Sigmoid colon (tissue), 4 donors: ENCODE measurements at regions not wholly inside any gene's neighbourhood (a gene's known extent, or its start where the extent isn't known, plus 50 kb on each side); places are given as distances from the start of the nearest gene placed in this dataset.

Experiments used
- POLR2A ChIP-seq, 2 donors: fragments of 450-650 bp; IDR thresholded peaks; one replicate each; pipeline ENCODE4 v1.6.1; 2016; ENCODE audit warnings: antibody characterized with exemption in 2 of 2, mild to moderate bottlenecking in 2 of 2, moderate library complexity in 2 of 2
- POLR2AphosphoS5 ChIP-seq, 4 donors: sonication (generic); formaldehyde crosslinking; IDR thresholded peaks; one replicate each; pipeline ENCODE4 v1.6.1; 2017; ENCODE audit warnings: antibody characterized with exemption in 4 of 4
- TF ChIP-seq, protein P1 (sequence below), 4 experiments: fragments of 450-650 bp in 3 of 4; fragments of 200-600 bp in 1 of 4; IDR thresholded peaks; one replicate each; pipeline ENCODE4 v1.5.1; 2016 to 2019; ENCODE audit warnings: antibody characterized with exemption in 4 of 4, mild to moderate bottlenecking in 3 of 4, moderate library complexity in 2 of 4

DNA sequence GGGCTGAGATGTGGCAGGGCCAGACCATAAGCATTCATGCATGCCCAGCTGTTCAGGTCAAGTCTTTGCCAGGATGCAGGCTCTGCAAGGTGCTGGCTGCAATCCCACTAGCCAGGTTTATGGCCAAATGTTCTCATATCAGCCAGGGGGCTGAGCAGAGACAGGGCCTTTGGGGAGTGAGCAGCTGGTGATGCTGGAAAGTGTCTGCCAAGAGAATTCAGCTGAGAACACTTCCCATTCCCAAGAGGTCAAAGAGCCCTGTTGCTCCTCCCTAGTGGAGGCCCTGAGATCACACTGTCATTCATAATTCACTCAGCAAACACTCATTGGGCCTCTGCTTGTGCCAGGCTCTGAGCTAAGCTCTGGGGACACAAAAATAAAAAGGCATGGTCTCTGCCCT, 150.3 kb downstream of the DMRTA2 start:
- TF ChIP-seq POLR2AphosphoS5 (IDR thresholded peaks at IDR 0.05) (no peak), POLR2A (IDR thresholded peaks at IDR 0.05) (no peak)
- TF ChIP-seq, protein P1, sequence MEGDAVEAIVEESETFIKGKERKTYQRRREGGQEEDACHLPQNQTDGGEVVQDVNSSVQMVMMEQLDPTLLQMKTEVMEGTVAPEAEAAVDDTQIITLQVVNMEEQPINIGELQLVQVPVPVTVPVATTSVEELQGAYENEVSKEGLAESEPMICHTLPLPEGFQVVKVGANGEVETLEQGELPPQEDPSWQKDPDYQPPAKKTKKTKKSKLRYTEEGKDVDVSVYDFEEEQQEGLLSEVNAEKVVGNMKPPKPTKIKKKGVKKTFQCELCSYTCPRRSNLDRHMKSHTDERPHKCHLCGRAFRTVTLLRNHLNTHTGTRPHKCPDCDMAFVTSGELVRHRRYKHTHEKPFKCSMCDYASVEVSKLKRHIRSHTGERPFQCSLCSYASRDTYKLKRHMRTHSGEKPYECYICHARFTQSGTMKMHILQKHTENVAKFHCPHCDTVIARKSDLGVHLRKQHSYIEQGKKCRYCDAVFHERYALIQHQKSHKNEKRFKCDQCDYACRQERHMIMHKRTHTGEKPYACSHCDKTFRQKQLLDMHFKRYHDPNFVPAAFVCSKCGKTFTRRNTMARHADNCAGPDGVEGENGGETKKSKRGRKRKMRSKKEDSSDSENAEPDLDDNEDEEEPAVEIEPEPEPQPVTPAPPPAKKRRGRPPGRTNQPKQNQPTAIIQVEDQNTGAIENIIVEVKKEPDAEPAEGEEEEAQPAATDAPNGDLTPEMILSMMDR (IDR thresholded peaks at IDR 0.05): no peak
